HepG2 (cell line): ENCODE measurements at regions not wholly inside any gene's neighbourhood (a gene's known extent, or its start where the extent isn't known, plus 50 kb on each side); places are given as distances from the start of the nearest gene placed in this dataset.

ENCODE experiments used
- ATAC-seq: fragments of 200-7000 bp; cut with Tn5 transposase; 3 replicates; pipeline ENCODE4 v1.9.1; 2020; ENCODE audit warnings: mild to moderate bottlenecking, moderate library complexity
- BruUV-seq: library from RNA; stranded (reverse); fragments of 400-500 nt; replicated peaks from 2 replicates; lab custom pipeline; 2021; lab: Mats Ljungman, UMichigan
- CTCF ChIA-PET: fragments of 300-600 bp; formaldehyde crosslinking; extraction: SDS; loops from one replicate; lab custom pipeline; 2021; ENCODE audit warnings: low total read pairs, inconsistent platforms, low intra/inter-chr PET ratio; lab: Yijun Ruan, JAX
- POLR2A ChIA-PET: fragments of 350-600 bp; sonication (Branson Sonifier 250); formaldehyde crosslinking; loops from one replicate; lab custom pipeline; 2020; ENCODE audit warnings: antibody characterized with exemption, inconsistent platforms; lab: Yijun Ruan, JAX
- DNase-seq: peaks from one replicate; pipeline ENCODE4 v3.0.0-alpha.2; 2015; ENCODE audit warnings: low spot score
- FAIRE-seq: peaks from 3 replicates; lab custom pipeline; 2011; peaks lifted over from hg19 to GRCh38; lab: Jason Lieb, UNC
- H2AFZ ChIP-seq: one replicate; pipeline ENCODE4 v1.6.1; 2011; ENCODE audit warnings: low read length, inconsistent platforms
- H3K27ac ChIP-seq: fragments of 300-600 bp; 3 replicates; pipeline ENCODE4 v1.8.0; 2011; ENCODE audit warnings: mixed run types, mild to moderate bottlenecking, mixed read lengths, low read length, inconsistent platforms; ENCODE audit not compliant: insufficient read depth; ENCODE audit errors: extremely low read length
- H3K27me3 ChIP-seq, 2 experiments: fragments of 200-600 bp in 1 of 2; 2 replicates in 1 of 2; 3 replicates in 1 of 2; pipeline versions ENCODE4 v1.6.0 to v1.8.0; 2011; ENCODE audit warnings: low read length in 2 of 2, mild to moderate bottlenecking in 2 of 2, moderate library complexity in 2 of 2, inconsistent platforms in 1 of 2; ENCODE audit not compliant: insufficient read depth in 2 of 2, control insufficient read depth in 1 of 2
- H3K36me3 ChIP-seq, 2 experiments: fragments of 200-600 bp in 1 of 2; replicated peaks in 1 of 2; 2 replicates in 1 of 2; 3 replicates in 1 of 2; pipeline versions ENCODE4 v1.5.1 to v1.8.0; 2011; ENCODE audit warnings: low read length in 2 of 2, inconsistent platforms in 1 of 2; ENCODE audit not compliant: insufficient read depth in 2 of 2, control insufficient read depth in 1 of 2
- H3K4me1 ChIP-seq: 2 replicates; pipeline ENCODE4 v1.5.1; 2012; ENCODE audit warnings: low read length, inconsistent platforms; ENCODE audit not compliant: insufficient read depth
- H3K4me2 ChIP-seq: 2 replicates; pipeline ENCODE4 v1.6.0; 2011; ENCODE audit warnings: low read depth, low read length, inconsistent platforms
- H3K4me3 ChIP-seq, 3 experiments: fragments of 200-600 bp in 1 of 3; sonication (generic), shearing (Covaris generic) in 1 of 3; replicated peaks in 1 of 3; 2 replicates each; pipeline ENCODE4 v1.5.1; 2011 to 2016; ENCODE audit warnings: low read length in 3 of 3, inconsistent platforms in 2 of 3, low read depth in 2 of 3, mild to moderate bottlenecking in 2 of 3, control low read depth in 1 of 3, mixed read lengths in 1 of 3; ENCODE audit not compliant: insufficient read depth in 1 of 3
- H3K79me2 ChIP-seq: one replicate; pipeline ENCODE4 v1.6.1; 2011; ENCODE audit warnings: low read length, inconsistent platforms; ENCODE audit not compliant: insufficient read depth
- H3K9ac ChIP-seq: 2 replicates; pipeline ENCODE4 v1.6.0; 2011; ENCODE audit warnings: mild to moderate bottlenecking, low read depth, low read length, inconsistent platforms; ENCODE audit not compliant: insufficient read depth
- H3K9me3 ChIP-seq: 2 replicates; pipeline ENCODE4 v1.5.1; 2012; ENCODE audit warnings: mild to moderate bottlenecking, low read length
- H4K20me1 ChIP-seq: 2 replicates; pipeline ENCODE4 v1.6.0; 2011; ENCODE audit warnings: inconsistent platforms, mild to moderate bottlenecking, low read length, moderate library complexity; ENCODE audit not compliant: insufficient read depth
- ARHGAP35 ChIP-seq: sonication (generic); formaldehyde crosslinking; IDR thresholded peaks from 2 replicates; pipeline ENCODE4 v1.9.0; 2022; ENCODE audit warnings: mild to moderate bottlenecking, inconsistent platforms, moderate library complexity, missing genetic modification reagents, borderline replicate concordance
- CC2D1A ChIP-seq: sonication (generic); formaldehyde crosslinking; IDR thresholded peaks from 2 replicates; pipeline ENCODE4 v1.8.1; 2023; ENCODE audit warnings: mild to moderate bottlenecking, missing genetic modification reagents
- JUNB ChIP-seq: sonication (generic); formaldehyde crosslinking; IDR thresholded peaks from 2 replicates; pipeline ENCODE4 v1.8.0; 2022; ENCODE audit warnings: missing genetic modification reagents, mild to moderate bottlenecking, borderline replicate concordance
- MEIS2 ChIP-seq: sonication (generic); formaldehyde crosslinking; IDR thresholded peaks from 2 replicates; pipeline ENCODE4 v1.9.0; 2021; ENCODE audit warnings: mild to moderate bottlenecking, missing genetic modification reagents
- RFX5 ChIP-seq: IDR thresholded peaks from 2 replicates; pipeline ENCODE4 v1.6.1; 2011; ENCODE audit warnings: low read depth, low read length, improper control_type of control experiment
- SMC3 ChIP-seq: IDR thresholded peaks from 2 replicates; pipeline ENCODE4 v1.6.1; 2011; ENCODE audit warnings: low read length, improper control_type of control experiment
- ZNF17 ChIP-seq: sonication (generic); formaldehyde crosslinking; IDR thresholded peaks from 2 replicates; pipeline ENCODE4 v1.5.0; 2020; ENCODE audit warnings: mild to moderate bottlenecking, missing genetic modification reagents
- WGBS: methylation state at CpG from one replicate; pipeline ENCODE4 v1.1.6; 2017; ENCODE audit warnings: low lambda C conversion rate; 5-methylcytosine and 5-hydroxymethylcytosine counted together
- in situ Hi-C: cut with HindIII; loops from 2 replicates; pipeline ENCODE4 v1.10.0; 2017; ENCODE audit warnings: low pct_unique_long_range_greater_than_20kb; ENCODE audit not compliant: extremely low pct_ligation_motif_present
- intact Hi-C: fragments of 100-400 bp; cut with micrococcal nuclease; formaldehyde crosslinking; loops from one replicate; pipeline ENCODE4 v1.10.0; 2022; ENCODE audit not compliant: unreplicated experiment
- TF ChIP-seq, protein P1 (sequence below): sonication (generic); formaldehyde crosslinking; IDR thresholded peaks from 2 replicates; pipeline ENCODE4 v1.4.0; 2020; ENCODE audit warnings: missing genetic modification reagents, borderline replicate concordance
- TF ChIP-seq, protein P2 (sequence below): sonication (generic); formaldehyde crosslinking; conservative IDR thresholded peaks from 2 replicates; pipeline ENCODE4 v1.8.1; 2023; ENCODE audit warnings: missing genetic modification reagents
- TF ChIP-seq, protein P3 (sequence below): sonication (generic); formaldehyde crosslinking; IDR thresholded peaks from 2 replicates; pipeline ENCODE4 v1.5.1; 2020; ENCODE audit warnings: missing genetic modification reagents, mild to moderate bottlenecking, borderline replicate concordance
- TF ChIP-seq, protein P4 (sequence below): sonication (generic); formaldehyde crosslinking; IDR thresholded peaks from 2 replicates; pipeline ENCODE4 v1.4.0; 2020; ENCODE audit warnings: low read depth, mild to moderate bottlenecking, missing genetic modification reagents
- TF ChIP-seq, protein P5 (sequence below): sonication (generic); formaldehyde crosslinking; IDR thresholded peaks from 2 replicates; pipeline ENCODE4 v1.5.1; 2020; ENCODE audit warnings: missing genetic modification reagents, mild to moderate bottlenecking, borderline replicate concordance

DNA sequence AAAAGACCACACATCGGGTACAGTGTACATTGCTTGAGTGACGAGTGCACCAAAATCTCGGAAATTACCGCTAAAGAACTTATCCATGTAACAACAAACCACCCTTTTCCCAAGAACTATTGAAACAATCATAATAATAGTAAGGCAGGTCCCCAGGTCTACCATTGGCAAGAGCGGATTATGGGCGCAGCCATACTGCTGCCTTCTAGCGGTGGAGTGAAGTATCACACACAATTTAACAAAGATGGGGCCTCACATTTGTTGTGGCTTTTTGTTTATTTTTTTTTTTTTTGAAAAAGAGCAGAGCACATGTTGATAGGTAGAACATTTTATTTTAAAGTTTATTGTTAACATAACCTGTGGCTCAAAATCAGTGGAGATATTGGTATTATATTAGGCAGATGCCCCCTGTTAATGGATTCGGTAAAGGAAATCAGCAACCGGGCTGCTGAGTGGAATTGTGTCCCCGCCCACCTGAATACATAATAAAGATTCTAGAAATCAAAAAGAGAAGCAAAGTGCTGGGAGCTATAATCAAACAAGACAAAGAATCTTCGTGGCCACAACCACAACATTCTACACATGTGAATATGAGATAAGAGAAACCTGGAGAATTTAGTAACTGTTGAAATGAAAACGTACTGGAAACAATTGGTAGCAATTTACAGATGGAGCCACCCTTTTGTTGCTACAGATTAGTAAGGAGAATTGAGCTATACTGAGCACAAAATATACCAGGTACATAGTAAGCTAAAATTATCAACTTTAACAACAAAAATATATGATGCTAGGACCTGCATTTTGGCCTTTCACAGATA lies 94.2 kb upstream of the EXOC2 start:
- Histone ChIP-seq H2AFZ (no peak overlapping the region), H3K9me3 (no peaks in the 10 kb centered on the region), H4K20me1 (no peaks in the 10 kb centered on the region), H3K27ac (no peak overlapping the region), H3K4me1 (no peaks in the 10 kb centered on the region), H3K36me3 (no peaks in the 10 kb centered on the region), H3K4me3 (no peak overlapping the region), H3K79me2 (no peaks in the 10 kb centered on the region), H3K9ac (no peak overlapping the region), H3K4me2 (no peak overlapping the region), H3K27me3 (peaks cover 0 to 26% of the 10 kb centered on the region in 2 experiments; a peak in 3 of 5 replicates)
- in situ Hi-C loops (no loop called here), intact Hi-C loops (loop anchor here (1.0 to 2.0 kb wide), 3 partner anchors 65 to 598 kb away; no protein-coding TSS in a partner anchor)
- ATAC-seq (peak; percentile 68), DNase-seq (peak; percentile 35), FAIRE-seq (peak; percentile 51)
- CTCF ChIA-PET, result interaction anchor here (0.8 to 1.6 kb wide), 6 partner anchors 65 to 650 kb away, joined by 3 to 22 read pairs (median 4); no protein-coding TSS in a partner anchor
- BruUV-seq, result no TSS peak
- POLR2A ChIA-PET, result no interaction called here
- 34% methylated on average over 12 of the region's 12 CpGs for WGBS
- TF ChIP-seq, protein P1, sequence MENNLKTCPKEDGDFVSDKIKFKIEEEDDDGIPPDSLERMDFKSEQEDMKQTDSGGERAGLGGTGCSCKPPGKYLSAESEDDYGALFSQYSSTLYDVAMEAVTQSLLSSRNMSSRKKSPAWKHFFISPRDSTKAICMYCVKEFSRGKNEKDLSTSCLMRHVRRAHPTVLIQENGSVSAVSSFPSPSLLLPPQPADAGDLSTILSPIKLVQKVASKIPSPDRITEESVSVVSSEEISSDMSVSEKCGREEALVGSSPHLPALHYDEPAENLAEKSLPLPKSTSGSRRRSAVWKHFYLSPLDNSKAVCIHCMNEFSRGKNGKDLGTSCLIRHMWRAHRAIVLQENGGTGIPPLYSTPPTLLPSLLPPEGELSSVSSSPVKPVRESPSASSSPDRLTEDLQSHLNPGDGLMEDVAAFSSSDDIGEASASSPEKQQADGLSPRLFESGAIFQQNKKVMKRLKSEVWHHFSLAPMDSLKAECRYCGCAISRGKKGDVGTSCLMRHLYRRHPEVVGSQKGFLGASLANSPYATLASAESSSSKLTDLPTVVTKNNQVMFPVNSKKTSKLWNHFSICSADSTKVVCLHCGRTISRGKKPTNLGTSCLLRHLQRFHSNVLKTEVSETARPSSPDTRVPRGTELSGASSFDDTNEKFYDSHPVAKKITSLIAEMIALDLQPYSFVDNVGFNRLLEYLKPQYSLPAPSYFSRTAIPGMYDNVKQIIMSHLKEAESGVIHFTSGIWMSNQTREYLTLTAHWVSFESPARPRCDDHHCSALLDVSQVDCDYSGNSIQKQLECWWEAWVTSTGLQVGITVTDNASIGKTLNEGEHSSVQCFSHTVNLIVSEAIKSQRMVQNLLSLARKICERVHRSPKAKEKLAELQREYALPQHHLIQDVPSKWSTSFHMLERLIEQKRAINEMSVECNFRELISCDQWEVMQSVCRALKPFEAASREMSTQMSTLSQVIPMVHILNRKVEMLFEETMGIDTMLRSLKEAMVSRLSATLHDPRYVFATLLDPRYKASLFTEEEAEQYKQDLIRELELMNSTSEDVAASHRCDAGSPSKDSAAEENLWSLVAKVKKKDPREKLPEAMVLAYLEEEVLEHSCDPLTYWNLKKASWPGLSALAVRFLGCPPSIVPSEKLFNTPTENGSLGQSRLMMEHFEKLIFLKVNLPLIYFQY, result no peak
- TF ChIP-seq, protein P2, sequence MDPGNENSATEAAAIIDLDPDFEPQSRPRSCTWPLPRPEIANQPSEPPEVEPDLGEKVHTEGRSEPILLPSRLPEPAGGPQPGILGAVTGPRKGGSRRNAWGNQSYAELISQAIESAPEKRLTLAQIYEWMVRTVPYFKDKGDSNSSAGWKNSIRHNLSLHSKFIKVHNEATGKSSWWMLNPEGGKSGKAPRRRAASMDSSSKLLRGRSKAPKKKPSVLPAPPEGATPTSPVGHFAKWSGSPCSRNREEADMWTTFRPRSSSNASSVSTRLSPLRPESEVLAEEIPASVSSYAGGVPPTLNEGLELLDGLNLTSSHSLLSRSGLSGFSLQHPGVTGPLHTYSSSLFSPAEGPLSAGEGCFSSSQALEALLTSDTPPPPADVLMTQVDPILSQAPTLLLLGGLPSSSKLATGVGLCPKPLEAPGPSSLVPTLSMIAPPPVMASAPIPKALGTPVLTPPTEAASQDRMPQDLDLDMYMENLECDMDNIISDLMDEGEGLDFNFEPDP (CRISPR knock-in tag), result no peak
- TF ChIP-seq, protein P3, sequence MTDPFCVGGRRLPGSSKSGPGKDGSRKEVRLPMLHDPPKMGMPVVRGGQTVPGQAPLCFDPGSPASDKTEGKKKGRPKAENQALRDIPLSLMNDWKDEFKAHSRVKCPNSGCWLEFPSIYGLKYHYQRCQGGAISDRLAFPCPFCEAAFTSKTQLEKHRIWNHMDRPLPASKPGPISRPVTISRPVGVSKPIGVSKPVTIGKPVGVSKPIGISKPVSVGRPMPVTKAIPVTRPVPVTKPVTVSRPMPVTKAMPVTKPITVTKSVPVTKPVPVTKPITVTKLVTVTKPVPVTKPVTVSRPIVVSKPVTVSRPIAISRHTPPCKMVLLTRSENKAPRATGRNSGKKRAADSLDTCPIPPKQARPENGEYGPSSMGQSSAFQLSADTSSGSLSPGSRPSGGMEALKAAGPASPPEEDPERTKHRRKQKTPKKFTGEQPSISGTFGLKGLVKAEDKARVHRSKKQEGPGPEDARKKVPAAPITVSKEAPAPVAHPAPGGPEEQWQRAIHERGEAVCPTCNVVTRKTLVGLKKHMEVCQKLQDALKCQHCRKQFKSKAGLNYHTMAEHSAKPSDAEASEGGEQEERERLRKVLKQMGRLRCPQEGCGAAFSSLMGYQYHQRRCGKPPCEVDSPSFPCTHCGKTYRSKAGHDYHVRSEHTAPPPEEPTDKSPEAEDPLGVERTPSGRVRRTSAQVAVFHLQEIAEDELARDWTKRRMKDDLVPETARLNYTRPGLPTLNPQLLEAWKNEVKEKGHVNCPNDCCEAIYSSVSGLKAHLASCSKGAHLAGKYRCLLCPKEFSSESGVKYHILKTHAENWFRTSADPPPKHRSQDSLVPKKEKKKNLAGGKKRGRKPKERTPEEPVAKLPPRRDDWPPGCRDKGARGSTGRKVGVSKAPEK, result no peak
- TF ChIP-seq RFX5 (no peak), MEIS2 (CRISPR knock-in tag) (no peak), SMC3 (peak; percentile 69; the same call in 1 of the 2 replicates), ZNF17 (CRISPR knock-in tag) (no peak), CC2D1A (CRISPR knock-in tag) (no peak), ARHGAP35 (CRISPR knock-in tag) (no peak), JUNB (CRISPR knock-in tag) (no peak)
- TF ChIP-seq, protein P4, sequence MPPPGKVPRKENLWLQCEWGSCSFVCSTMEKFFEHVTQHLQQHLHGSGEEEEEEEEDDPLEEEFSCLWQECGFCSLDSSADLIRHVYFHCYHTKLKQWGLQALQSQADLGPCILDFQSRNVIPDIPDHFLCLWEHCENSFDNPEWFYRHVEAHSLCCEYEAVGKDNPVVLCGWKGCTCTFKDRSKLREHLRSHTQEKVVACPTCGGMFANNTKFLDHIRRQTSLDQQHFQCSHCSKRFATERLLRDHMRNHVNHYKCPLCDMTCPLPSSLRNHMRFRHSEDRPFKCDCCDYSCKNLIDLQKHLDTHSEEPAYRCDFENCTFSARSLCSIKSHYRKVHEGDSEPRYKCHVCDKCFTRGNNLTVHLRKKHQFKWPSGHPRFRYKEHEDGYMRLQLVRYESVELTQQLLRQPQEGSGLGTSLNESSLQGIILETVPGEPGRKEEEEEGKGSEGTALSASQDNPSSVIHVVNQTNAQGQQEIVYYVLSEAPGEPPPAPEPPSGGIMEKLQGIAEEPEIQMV (CRISPR knock-in tag), result no peak
- TF ChIP-seq, protein P5, sequence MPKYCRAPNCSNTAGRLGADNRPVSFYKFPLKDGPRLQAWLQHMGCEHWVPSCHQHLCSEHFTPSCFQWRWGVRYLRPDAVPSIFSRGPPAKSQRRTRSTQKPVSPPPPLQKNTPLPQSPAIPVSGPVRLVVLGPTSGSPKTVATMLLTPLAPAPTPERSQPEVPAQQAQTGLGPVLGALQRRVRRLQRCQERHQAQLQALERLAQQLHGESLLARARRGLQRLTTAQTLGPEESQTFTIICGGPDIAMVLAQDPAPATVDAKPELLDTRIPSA (CRISPR knock-in tag), result no peak
